Neutrophil (primary cell): ENCODE measurements at regions not wholly inside any gene's neighbourhood (a gene's known extent, or its start where the extent isn't known, plus 50 kb on each side); places are given as distances from the start of the nearest gene placed in this dataset.

Experiments
- H3K27ac ChIP-seq: fragments of 200-600 bp; sonication (generic); 2 replicates; pipeline ENCODE4 v1.5.1; 2016; ENCODE audit warnings: mild to moderate bottlenecking, moderate library complexity
- H3K27me3 ChIP-seq: fragments of 200-600 bp; sonication (generic); 2 replicates; pipeline ENCODE4 v1.6.0; 2016; ENCODE audit warnings: mild to moderate bottlenecking
- H3K36me3 ChIP-seq: fragments of 200-600 bp; sonication (generic); 2 replicates; pipeline ENCODE4 v1.5.1; 2017
- H3K4me1 ChIP-seq, 2 experiments: fragments of 200-600 bp in 1 of 2; sonication (generic) in 1 of 2; 1 replicate in 1 of 2; 2 replicates in 1 of 2; pipeline versions ENCODE4 v1.5.1 to v1.6.1; 2013 to 2016; ENCODE audit warnings: low read depth in 1 of 2, low read length in 1 of 2, mild to moderate bottlenecking in 1 of 2, moderate library complexity in 1 of 2; ENCODE audit not compliant: control insufficient read depth in 1 of 2, insufficient read depth in 1 of 2
- H3K4me3 ChIP-seq, 2 experiments: fragments of 200-600 bp in 1 of 2; sonication (generic) in 1 of 2; 1 replicate in 1 of 2; 2 replicates in 1 of 2; pipeline ENCODE4 v1.5.1; 2013 to 2016; ENCODE audit warnings: low read depth in 1 of 2, low read length in 1 of 2, mild to moderate bottlenecking in 1 of 2, moderate library complexity in 1 of 2
- H3K9me3 ChIP-seq: fragments of 200-600 bp; sonication (generic); 2 replicates; pipeline ENCODE4 v1.5.1; 2016
- TF ChIP-seq, protein P1 (sequence below): fragments of 200-600 bp; sonication (generic); IDR thresholded peaks from 2 replicates; pipeline ENCODE4 v1.5.1; 2016; ENCODE audit warnings: antibody characterized with exemption

DNA sequence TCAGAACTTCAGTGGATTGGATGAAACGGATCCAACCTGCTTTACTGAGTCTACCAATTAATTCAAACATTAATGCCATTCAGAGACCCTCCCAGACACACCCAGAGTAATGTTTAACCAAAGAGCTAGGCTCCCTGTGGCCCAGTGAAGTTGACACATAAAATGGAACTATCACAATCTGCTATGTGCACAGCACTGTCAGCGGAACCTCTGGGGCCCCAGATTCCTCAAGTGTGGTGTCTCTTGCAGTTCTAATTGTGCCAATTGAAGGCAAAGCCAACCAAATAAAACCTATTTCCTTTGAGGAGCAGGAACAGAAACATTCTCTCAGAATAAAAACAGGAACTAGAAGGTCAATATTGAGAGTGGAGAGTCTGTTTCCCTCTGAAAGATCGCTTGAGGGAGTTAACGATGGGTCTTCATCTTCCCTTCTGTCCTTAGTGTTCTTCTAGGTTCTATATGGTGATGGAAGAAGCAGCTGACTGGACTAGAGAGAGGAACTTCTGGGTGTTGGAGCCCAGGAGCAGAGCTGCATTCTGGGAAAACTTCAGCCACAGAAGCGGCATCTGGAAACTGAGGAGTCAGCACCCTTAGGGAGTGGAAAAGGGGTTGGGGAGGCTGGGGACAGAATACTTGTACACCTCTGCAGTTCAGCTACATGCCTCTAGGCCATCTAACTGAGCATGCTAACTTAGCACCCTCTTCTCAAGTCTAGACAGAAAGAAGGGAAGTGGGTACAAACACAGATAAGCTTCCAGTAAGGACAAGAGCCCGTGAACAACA, 174.4 kb upstream of the FBXO11 start:
- no peaks in the 10 kb centered on the region for H3K27me3 ChIP-seq
- H3K9me3 ChIP-seq, result no peaks in the 10 kb centered on the region
- H3K36me3 ChIP-seq, result peaks cover 8% of the 10 kb centered on the region
- H3K4me1 ChIP-seq, result no peaks in the 10 kb centered on the region
- TF ChIP-seq, protein P1, sequence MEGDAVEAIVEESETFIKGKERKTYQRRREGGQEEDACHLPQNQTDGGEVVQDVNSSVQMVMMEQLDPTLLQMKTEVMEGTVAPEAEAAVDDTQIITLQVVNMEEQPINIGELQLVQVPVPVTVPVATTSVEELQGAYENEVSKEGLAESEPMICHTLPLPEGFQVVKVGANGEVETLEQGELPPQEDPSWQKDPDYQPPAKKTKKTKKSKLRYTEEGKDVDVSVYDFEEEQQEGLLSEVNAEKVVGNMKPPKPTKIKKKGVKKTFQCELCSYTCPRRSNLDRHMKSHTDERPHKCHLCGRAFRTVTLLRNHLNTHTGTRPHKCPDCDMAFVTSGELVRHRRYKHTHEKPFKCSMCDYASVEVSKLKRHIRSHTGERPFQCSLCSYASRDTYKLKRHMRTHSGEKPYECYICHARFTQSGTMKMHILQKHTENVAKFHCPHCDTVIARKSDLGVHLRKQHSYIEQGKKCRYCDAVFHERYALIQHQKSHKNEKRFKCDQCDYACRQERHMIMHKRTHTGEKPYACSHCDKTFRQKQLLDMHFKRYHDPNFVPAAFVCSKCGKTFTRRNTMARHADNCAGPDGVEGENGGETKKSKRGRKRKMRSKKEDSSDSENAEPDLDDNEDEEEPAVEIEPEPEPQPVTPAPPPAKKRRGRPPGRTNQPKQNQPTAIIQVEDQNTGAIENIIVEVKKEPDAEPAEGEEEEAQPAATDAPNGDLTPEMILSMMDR, result no peak
- no peak overlapping the region for H3K27ac ChIP-seq
- H3K4me3 ChIP-seq, result no peak overlapping the region

DNA sequence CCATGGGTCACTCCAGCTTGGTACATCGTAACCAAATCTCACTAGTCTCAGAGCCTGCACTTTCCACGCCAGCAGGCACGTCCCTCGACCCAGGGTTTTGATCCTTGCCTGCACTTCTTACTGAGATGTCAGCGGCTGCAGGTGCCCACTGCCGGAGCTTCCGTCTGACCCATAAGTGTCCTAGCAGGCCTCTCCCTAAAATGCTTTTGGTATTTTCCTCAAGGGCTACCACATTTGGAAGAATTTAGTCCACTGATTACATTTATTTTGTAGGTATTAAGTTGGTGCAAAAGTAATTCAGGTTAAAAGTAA, 175.0 kb upstream of the FBXO11 start:
- no peak overlapping the region for H3K4me3 ChIP-seq
- TF ChIP-seq, protein P1, result no peak

DNA sequence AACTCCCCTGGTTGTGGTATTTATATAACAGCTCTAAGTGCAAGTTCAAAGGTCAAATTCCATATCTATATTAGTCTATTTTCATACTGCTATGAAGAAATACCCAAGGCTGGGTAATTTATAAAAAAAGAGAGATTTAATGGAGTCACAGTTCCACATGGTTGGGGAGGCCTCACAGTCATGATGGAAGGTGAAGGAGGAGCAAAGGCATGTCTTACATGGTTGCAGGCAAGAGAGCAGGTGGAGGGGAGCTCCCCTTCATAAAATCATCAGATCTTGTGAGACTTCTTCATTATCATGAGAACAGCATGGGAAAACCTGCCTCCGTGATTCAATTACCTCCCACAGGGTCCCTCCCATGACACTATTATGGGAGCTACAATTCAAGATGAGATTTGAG, 179.6 kb upstream of the FBXO11 start:
- no peaks in the 10 kb centered on the region for H3K27me3 ChIP-seq
- no peaks in the 10 kb centered on the region for H3K4me1 ChIP-seq
- H3K27ac ChIP-seq, result no peak overlapping the region
- TF ChIP-seq, protein P1, result no peak
- H3K36me3 ChIP-seq, result no peaks in the 10 kb centered on the region
- no peaks in the 10 kb centered on the region for H3K9me3 ChIP-seq
- H3K4me3 ChIP-seq, result no peak overlapping the region

More for the DNA sequence above, 175.0 kb upstream of the FBXO11 start:
- H3K9me3 ChIP-seq, result no peaks in the 10 kb centered on the region
- H3K4me1 ChIP-seq, result no peaks in the 10 kb centered on the region
- peaks cover 8% of the 10 kb centered on the region for H3K36me3 ChIP-seq
- no peak overlapping the region for H3K27ac ChIP-seq
- H3K27me3 ChIP-seq, result no peaks in the 10 kb centered on the region

DNA sequence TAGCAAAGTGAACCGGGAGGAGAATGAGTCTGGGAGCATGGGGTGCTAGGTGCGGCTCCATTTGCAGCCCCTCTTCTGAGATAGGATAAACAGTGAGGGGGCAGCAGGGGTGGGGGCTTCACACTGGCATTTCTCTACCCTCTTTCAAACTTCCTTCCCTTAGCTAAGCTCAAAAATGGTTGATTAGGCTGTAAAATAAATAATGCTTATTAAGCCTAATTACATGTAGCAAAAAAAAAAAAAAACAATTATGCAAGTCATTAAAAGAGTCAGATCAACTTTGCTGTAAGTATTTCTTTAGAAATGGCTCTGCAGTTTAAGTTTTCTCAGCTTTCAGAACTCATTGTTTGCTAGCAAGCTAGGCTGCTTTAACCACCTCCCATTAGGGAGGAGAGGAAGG, 182.7 kb upstream of the FBXO11 start:
- no peaks in the 10 kb centered on the region for H3K4me1 ChIP-seq

DNA sequence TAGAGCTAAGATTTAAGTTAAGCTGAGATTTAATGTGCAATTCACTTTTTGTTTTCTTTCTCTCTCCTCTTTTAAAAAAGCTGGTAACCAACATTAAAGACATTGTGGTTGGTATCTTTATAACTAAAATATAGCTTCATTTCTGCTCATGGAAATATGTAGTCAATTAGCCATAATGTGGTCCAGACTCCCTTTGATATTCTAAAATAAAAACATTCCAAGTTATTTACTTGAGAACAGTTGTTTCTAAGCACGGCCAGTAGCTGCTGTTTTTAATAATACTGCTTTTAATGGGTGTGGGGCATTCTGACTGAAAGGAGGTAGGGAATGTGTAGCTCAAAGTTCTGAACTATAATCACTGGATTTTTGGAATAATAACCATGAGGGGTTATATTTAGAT, 183.3 kb upstream of the FBXO11 start:
- TF ChIP-seq, protein P1, result no peak
- Histone ChIP-seq H3K27me3 (no peaks in the 10 kb centered on the region), H3K4me3 (no peak overlapping the region), H3K27ac (no peak overlapping the region), H3K36me3 (no peaks in the 10 kb centered on the region), H3K4me1 (no peaks in the 10 kb centered on the region), H3K9me3 (no peaks in the 10 kb centered on the region)

More for the DNA sequence above, 182.7 kb upstream of the FBXO11 start:
- Histone ChIP-seq H3K4me3 (no peak overlapping the region), H3K27ac (no peak overlapping the region), H3K9me3 (no peaks in the 10 kb centered on the region), H3K27me3 (no peaks in the 10 kb centered on the region), H3K36me3 (no peaks in the 10 kb centered on the region)
- TF ChIP-seq, protein P1, result no peak
